Glutamatergic neuron (in vitro differentiated cells): ENCODE measurements at regions not wholly inside any gene's neighbourhood (a gene's known extent, or its start where the extent isn't known, plus 50 kb on each side); places are given as distances from the start of the nearest gene placed in this dataset.

Source experiments
- DNase-seq: peaks from one replicate; pipeline ENCODE4 v3.0.0; 2022
- H3K27ac Mint-ChIP-seq: one replicate; pipeline ENCODE4 v1.8.0; 2020; ENCODE audit warnings: mild to moderate bottlenecking, mixed read lengths, inconsistent platforms; ENCODE audit not compliant: unreplicated experiment
- H3K27me3 Mint-ChIP-seq: one replicate; pipeline ENCODE4 v1.8.0; 2020; ENCODE audit warnings: mild to moderate bottlenecking, moderate library complexity, mixed read lengths, inconsistent platforms; ENCODE audit not compliant: unreplicated experiment
- H3K36me3 Mint-ChIP-seq: one replicate; pipeline ENCODE4 v1.8.0; 2020; ENCODE audit warnings: mild to moderate bottlenecking, mixed read lengths, inconsistent platforms; ENCODE audit not compliant: unreplicated experiment
- H3K4me1 Mint-ChIP-seq: one replicate; pipeline ENCODE4 v1.8.0; 2020; ENCODE audit warnings: mild to moderate bottlenecking, low read depth, mixed read lengths, inconsistent platforms; ENCODE audit not compliant: unreplicated experiment
- H3K4me3 Mint-ChIP-seq: one replicate; pipeline ENCODE4 v1.8.0; 2020; ENCODE audit warnings: mild to moderate bottlenecking, mixed read lengths, inconsistent platforms; ENCODE audit not compliant: unreplicated experiment
- H3K9me3 Mint-ChIP-seq: one replicate; pipeline ENCODE4 v1.8.0; 2020; ENCODE audit warnings: mild to moderate bottlenecking, moderate library complexity, mixed read lengths, inconsistent platforms; ENCODE audit not compliant: unreplicated experiment
- CTCF ChIP-seq: fragments of 200-600 bp; sonication (generic); IDR thresholded peaks from one replicate; pipeline ENCODE4 v1.5.0; 2021; ENCODE audit not compliant: partially characterized antibody, unreplicated experiment

- no peaks in the 10 kb centered on the region for H3K36me3 Mint-ChIP-seq
- no peak for DNase-seq
- H3K4me1 Mint-ChIP-seq = no peaks in the 10 kb centered on the region
- no peak overlapping the region for H3K27ac Mint-ChIP-seq
- no peak for TF ChIP-seq CTCF
- H3K27me3 Mint-ChIP-seq = no peaks in the 10 kb centered on the region
- H3K4me3 Mint-ChIP-seq = no peak overlapping the region
- H3K9me3 Mint-ChIP-seq = no peaks in the 10 kb centered on the region
These were observed 70.7 kb downstream of the ATXN7L3B start for GRCh38 chr12:74608231-74608775.

- Mint-ChIP-seq H3K9me3 (no peaks in the 10 kb centered on the region), H3K27ac (no peak overlapping the region), H3K4me3 (no peak overlapping the region), H3K4me1 (no peaks in the 10 kb centered on the region), H3K27me3 (no peaks in the 10 kb centered on the region), H3K36me3 (no peaks in the 10 kb centered on the region)
- DNase-seq = no peak
- TF ChIP-seq CTCF = no peak
These were observed 73.1 kb downstream of the ATXN7L3B start for GRCh38 chr12:74610711-74611110.

GRCh38 chr12:74614426-74614825 is 76.8 kb downstream of the ATXN7L3B start:
- no peak overlapping the region for H3K4me3 Mint-ChIP-seq
- no peaks in the 10 kb centered on the region for H3K4me1 Mint-ChIP-seq
- no peaks in the 10 kb centered on the region for H3K27me3 Mint-ChIP-seq
- no peaks in the 10 kb centered on the region for H3K9me3 Mint-ChIP-seq
- DNase-seq = no peak
- TF ChIP-seq CTCF = no peak
- no peaks in the 10 kb centered on the region for H3K36me3 Mint-ChIP-seq
- H3K27ac Mint-ChIP-seq = no peak overlapping the region

GRCh38 chr12:74619084-74619483 is 81.4 kb downstream of the ATXN7L3B start:
- Mint-ChIP-seq H3K36me3 (no peaks in the 10 kb centered on the region), H3K27me3 (no peaks in the 10 kb centered on the region), H3K9me3 (no peaks in the 10 kb centered on the region), H3K4me1 (no peaks in the 10 kb centered on the region), H3K4me3 (no peak overlapping the region), H3K27ac (no peak overlapping the region)
- no peak for DNase-seq
- no peak for TF ChIP-seq CTCF

- no peak for TF ChIP-seq CTCF
- Mint-ChIP-seq H3K27me3 (no peaks in the 10 kb centered on the region), H3K27ac (no peak overlapping the region), H3K4me1 (no peaks in the 10 kb centered on the region), H3K4me3 (no peak overlapping the region), H3K36me3 (no peaks in the 10 kb centered on the region), H3K9me3 (no peaks in the 10 kb centered on the region)
- DNase-seq = no peak
These were observed 82.2 kb downstream of the ATXN7L3B start for GRCh38 chr12:74619884-74620283.
